GM12878 (cell line): ENCODE measurements at regions not wholly inside any gene's neighbourhood (a gene's known extent, or its start where the extent isn't known, plus 50 kb on each side); places are given as distances from the start of the nearest gene placed in this dataset.

Experiments used
- ATAC-seq: fragments of 200-7000 bp; cut with Tn5 transposase; 3 replicates; pipeline ENCODE4 v1.9.1; 2020; ENCODE audit warnings: mild to moderate bottlenecking, moderate library complexity
- BruUV-seq: library from RNA; stranded (reverse); fragments of 400-500 nt; replicated peaks from 2 replicates; lab custom pipeline; 2021; lab: Mats Ljungman, UMichigan
- CTCF ChIA-PET: fragments of 300-600 bp; sonication (Branson Sonifier 250); formaldehyde crosslinking; extraction: SDS; loops from one replicate; lab custom pipeline; 2021; ENCODE audit warnings: inconsistent platforms; lab: Yijun Ruan, JAX
- POLR2A ChIA-PET: fragments of 350-600 bp; formaldehyde crosslinking; extraction: SDS; loops from one replicate; lab custom pipeline; 2021; ENCODE audit warnings: inconsistent platforms; lab: Charles Lee
- RAD21 ChIA-PET: fragments of 300-600 bp; sonication (Branson Sonifier 250); formaldehyde crosslinking; loops from one replicate; lab custom pipeline; 2023; ENCODE audit warnings: antibody characterized with exemption; ENCODE audit not compliant: unreplicated experiment; lab: Charles Lee
- SMC1A ChIA-PET: fragments of 300-600 bp; sonication (Branson Sonifier 250); formaldehyde crosslinking; loops from one replicate; lab custom pipeline; 2023; ENCODE audit not compliant: unreplicated experiment, uncharacterized antibody; lab: Charles Lee
- DNase-seq: peaks from one replicate; pipeline ENCODE4 v3.0.0-alpha.2; 2011; ENCODE audit warnings: low read depth, low spot score
- FAIRE-seq: peaks from 3 replicates; lab custom pipeline; 2011; peaks lifted over from hg19 to GRCh38; lab: Jason Lieb, UNC
- H2AFZ ChIP-seq: 2 replicates; pipeline ENCODE4 v1.6.0; 2011; ENCODE audit warnings: low read depth, low read length, control low read depth; ENCODE audit not compliant: control insufficient read depth
- H3K27ac ChIP-seq: 2 replicates; pipeline ENCODE4 v1.5.1; 2011; ENCODE audit warnings: control low read depth; ENCODE audit not compliant: control insufficient read depth, insufficient read depth
- H3K27me3 ChIP-seq, 2 experiments: replicated peaks in 1 of 2; 2 replicates each; pipeline versions ENCODE4 v1.6.0 to v1.6.1; 2011; ENCODE audit warnings: low read length in 1 of 2; ENCODE audit not compliant: control insufficient read depth in 2 of 2, insufficient read depth in 2 of 2
- H3K36me3 ChIP-seq, 2 experiments: 2 replicates each; pipeline ENCODE4 v1.5.1; 2011; ENCODE audit warnings: low read length in 1 of 2; ENCODE audit not compliant: control insufficient read depth in 2 of 2, insufficient read depth in 2 of 2
- H3K4me1 ChIP-seq: 2 replicates; pipeline ENCODE4 v1.6.1; 2011; ENCODE audit warnings: mild to moderate bottlenecking, low read length, moderate library complexity, mixed read lengths; ENCODE audit not compliant: control insufficient read depth, insufficient read depth
- H3K4me2 ChIP-seq: 2 replicates; pipeline ENCODE4 v1.6.0; 2011; ENCODE audit warnings: control low read depth; ENCODE audit not compliant: control insufficient read depth, insufficient read depth
- H3K4me3 ChIP-seq: fragments of 200-600 bp; sonication (generic); 2 replicates; pipeline ENCODE4 v1.5.1; 2016
- H3K79me2 ChIP-seq: 2 replicates; pipeline ENCODE4 v1.6.0; 2011; ENCODE audit warnings: low read length; ENCODE audit not compliant: control insufficient read depth, insufficient read depth
- H3K9ac ChIP-seq: 2 replicates; pipeline ENCODE4 v1.8.0; 2011; ENCODE audit warnings: low read length, control low read depth, mixed read lengths; ENCODE audit not compliant: control insufficient read depth, insufficient read depth
- H3K9me3 ChIP-seq: replicated peaks from 3 replicates; pipeline ENCODE4 v1.5.1; 2011; ENCODE audit warnings: mild to moderate bottlenecking, low read length; ENCODE audit not compliant: control insufficient read depth, insufficient read depth
- H4K20me1 ChIP-seq: 2 replicates; pipeline ENCODE4 v1.6.0; 2011; ENCODE audit not compliant: control insufficient read depth, insufficient read depth
- ATF3 ChIP-seq: IDR thresholded peaks from 2 replicates; pipeline ENCODE4 v1.6.1; 2011; ENCODE audit warnings: low read depth, mild to moderate bottlenecking, low read length, moderate library complexity, borderline replicate concordance; ENCODE audit errors: extremely low read depth
- BCLAF1 ChIP-seq: fragments of 450-650 bp; IDR thresholded peaks from 2 replicates; pipeline ENCODE4 v1.6.1; 2017; ENCODE audit warnings: antibody characterized with exemption, mild to moderate bottlenecking, moderate library complexity
- EGR1 ChIP-seq, 2 experiments: IDR thresholded peaks; 1 replicate in 1 of 2; 2 replicates in 1 of 2; pipeline ENCODE4 v1.6.1; 2011 to 2012; ENCODE audit warnings: low read depth in 2 of 2, low read length in 2 of 2, borderline replicate concordance in 1 of 2, mild to moderate bottlenecking in 1 of 2, moderate library complexity in 1 of 2
- ELK1 ChIP-seq: IDR thresholded peaks from 2 replicates; pipeline ENCODE4 v1.6.1; 2012; ENCODE audit warnings: low read depth, low read length, improper control_type of control experiment
- FOS ChIP-seq: IDR thresholded peaks from 3 replicates; pipeline ENCODE4 v1.6.1; 2011; ENCODE audit warnings: borderline replicate concordance; ENCODE audit not compliant: insufficient read length; ENCODE audit errors: extremely low read depth
- PAX5 ChIP-seq: IDR thresholded peaks from 2 replicates; pipeline ENCODE4 v1.6.1; 2011; ENCODE audit warnings: low read depth, low read length, borderline replicate concordance
- RELA ChIP-seq: fragments of 450-650 bp; IDR thresholded peaks from 2 replicates; pipeline ENCODE4 v1.8.0; 2014; ENCODE audit warnings: borderline replicate concordance; ENCODE audit not compliant: partially characterized antibody
- RFX5 ChIP-seq: IDR thresholded peaks from 2 replicates; pipeline ENCODE4 v1.6.1; 2011; ENCODE audit warnings: low read depth, low read length, improper control_type of control experiment
- RUNX3 ChIP-seq: IDR thresholded peaks from 2 replicates; pipeline ENCODE4 v1.6.1; 2012; ENCODE audit warnings: low read length, inconsistent platforms
- SMC3 ChIP-seq: IDR thresholded peaks from 2 replicates; pipeline ENCODE4 v1.6.1; 2011; ENCODE audit warnings: low read length, improper control_type of control experiment, borderline replicate concordance
- TCF12 ChIP-seq: IDR thresholded peaks from 2 replicates; pipeline ENCODE4 v1.6.1; 2011; ENCODE audit warnings: low read depth, mild to moderate bottlenecking, low read length
- TCF3 ChIP-seq: IDR thresholded peaks from 2 replicates; pipeline ENCODE4 v1.6.1; 2012; ENCODE audit warnings: low read depth, mild to moderate bottlenecking, low read length, borderline replicate concordance; ENCODE audit not compliant: insufficient read depth
- ZNF24 ChIP-seq: fragments of 450-650 bp; IDR thresholded peaks from 2 replicates; pipeline ENCODE4 v1.6.1; 2017; ENCODE audit warnings: antibody characterized with exemption, mild to moderate bottlenecking
- ZNF622 ChIP-seq: fragments of 450-650 bp; IDR thresholded peaks from 2 replicates; pipeline ENCODE4 v1.6.1; 2017; ENCODE audit warnings: mild to moderate bottlenecking, inconsistent platforms
- WGBS: methylation state at CpG from one replicate; pipeline ENCODE4 v1.1.6; 2016; ENCODE audit warnings: low lambda C conversion rate; ENCODE audit not compliant: insufficient replicate concordance, insufficient coverage; ENCODE audit errors: missing lambda C conversion rate; 5-methylcytosine and 5-hydroxymethylcytosine counted together
- in situ Hi-C: fragments of 300-500 bp; cut with MboI; formaldehyde crosslinking; loops from 9 replicates; pipeline ENCODE4 v1.14.3; 2018; ENCODE audit warnings: mixed read lengths
- intact Hi-C: fragments of 100-400 bp; cut with micrococcal nuclease; formaldehyde crosslinking; loops from one replicate; pipeline ENCODE4 v1.14.2; 2022; ENCODE audit not compliant: unreplicated experiment

GRCh38 chr15:62297522-62297921 is 132.4 kb upstream of the C2CD4B start (continued):
- no peak for TF ChIP-seq ATF3
- TF ChIP-seq SMC3, result no peak
- no peak for TF ChIP-seq RUNX3

GRCh38 chr15:62297933-62298332 is 132.8 kb upstream of the C2CD4B start:
- no peak overlapping the region for H3K4me3 ChIP-seq
- H3K9me3 ChIP-seq, result no peaks in the 10 kb centered on the region; the same call in 2 of the 3 replicates
- H4K20me1 ChIP-seq, result no peaks in the 10 kb centered on the region
- no peak overlapping the region for H2AFZ ChIP-seq
- DNase-seq (no peak), ATAC-seq (peak; percentile 69), FAIRE-seq (no peak)
- ChIA-PET POLR2A (no interaction called here), RAD21 (interaction anchor here (0.6 to 1.8 kb wide), 3 partner anchors 10 to 224 kb away, joined by 3 to 5 read pairs (median 3); no protein-coding TSS in a partner anchor), CTCF (interaction anchor here (0.6 to 2.0 kb wide), 3 partner anchors 8 to 20 kb away, joined by 3 to 6 read pairs (median 3); no protein-coding TSS in a partner anchor), SMC1A (interaction anchor here (0.9 to 1.2 kb wide), 2 partner anchors 9 to 11 kb away, joined by 3 read pairs; no protein-coding TSS in a partner anchor)
- no peak overlapping the region for H3K9ac ChIP-seq
- intact Hi-C loops, result no loop called here
- WGBS, result 8% methylated on average over 5 of the region's 5 CpGs
- no peak overlapping the region for H3K4me2 ChIP-seq
- no peaks in the 10 kb centered on the region for H3K79me2 ChIP-seq
- H3K27me3 ChIP-seq, result no peaks in the 10 kb centered on the region; a peak in 1 of 4 replicates
- no TSS peak for BruUV-seq
- no peak overlapping the region for H3K27ac ChIP-seq
- in situ Hi-C loops, result no loop called here
- TF ChIP-seq FOS (no peak), EGR1 (IDR thresholded peaks at IDR 0.05; ENCODE audit: borderline replicate concordance in 1 of 2, low read depth in 2 of 2, low read length in 2 of 2) (no peak), TCF3 (no peak), BCLAF1 (no peak), RFX5 (no peak), RELA (no peak), PAX5 (no peak), ELK1 (no peak), TCF12 (no peak), ZNF622 (no peak), ZNF24 (no peak)
- peaks cover 5% of the 10 kb centered on the region for H3K4me1 ChIP-seq
- no peaks in the 10 kb centered on the region for H3K36me3 ChIP-seq
